A673 (cell line): ENCODE measurements at regions not wholly inside any gene's neighbourhood (a gene's known extent, or its start where the extent isn't known, plus 50 kb on each side); places are given as distances from the start of the nearest gene placed in this dataset.

ENCODE experiments used
- EZH2 ChIP-seq: fragments of 200-600 bp; sonication (generic); IDR thresholded peaks from 2 replicates; pipeline ENCODE4 v1.6.1; 2017; ENCODE audit warnings: borderline replicate concordance, low read depth, mild to moderate bottlenecking, mixed read lengths, antibody characterized with exemption, low read length; ENCODE audit not compliant: poor library complexity, severe bottlenecking
- TF ChIP-seq, protein P1 (sequence below): fragments of 300-800, 200-600 bp; sonication (generic); conservative IDR thresholded peaks from 2 replicates; pipeline ENCODE4 v1.5.1; 2017; ENCODE audit warnings: low read depth, mild to moderate bottlenecking, antibody characterized with exemption, low read length, moderate library complexity, mixed read lengths

DNA sequence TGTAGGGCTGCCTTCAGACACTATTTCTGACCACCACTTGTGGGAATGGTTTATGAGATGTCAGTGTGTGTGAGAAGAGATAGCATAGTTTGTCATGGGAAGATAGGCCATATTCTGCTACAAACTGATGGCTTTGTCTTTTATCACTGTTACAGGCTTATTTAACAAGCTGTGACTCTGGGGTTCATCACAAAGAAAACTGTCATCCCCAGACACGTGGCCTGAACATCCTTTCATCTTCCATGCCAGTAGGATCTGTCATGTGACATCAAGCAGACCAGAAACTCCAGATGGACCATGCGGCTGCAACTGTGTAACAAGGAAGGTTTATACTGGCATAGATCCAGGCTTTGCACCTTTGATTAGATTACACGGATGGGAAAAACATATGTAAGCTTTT is 128.6 kb upstream of the KCNH7 start:
- TF ChIP-seq, protein P1, sequence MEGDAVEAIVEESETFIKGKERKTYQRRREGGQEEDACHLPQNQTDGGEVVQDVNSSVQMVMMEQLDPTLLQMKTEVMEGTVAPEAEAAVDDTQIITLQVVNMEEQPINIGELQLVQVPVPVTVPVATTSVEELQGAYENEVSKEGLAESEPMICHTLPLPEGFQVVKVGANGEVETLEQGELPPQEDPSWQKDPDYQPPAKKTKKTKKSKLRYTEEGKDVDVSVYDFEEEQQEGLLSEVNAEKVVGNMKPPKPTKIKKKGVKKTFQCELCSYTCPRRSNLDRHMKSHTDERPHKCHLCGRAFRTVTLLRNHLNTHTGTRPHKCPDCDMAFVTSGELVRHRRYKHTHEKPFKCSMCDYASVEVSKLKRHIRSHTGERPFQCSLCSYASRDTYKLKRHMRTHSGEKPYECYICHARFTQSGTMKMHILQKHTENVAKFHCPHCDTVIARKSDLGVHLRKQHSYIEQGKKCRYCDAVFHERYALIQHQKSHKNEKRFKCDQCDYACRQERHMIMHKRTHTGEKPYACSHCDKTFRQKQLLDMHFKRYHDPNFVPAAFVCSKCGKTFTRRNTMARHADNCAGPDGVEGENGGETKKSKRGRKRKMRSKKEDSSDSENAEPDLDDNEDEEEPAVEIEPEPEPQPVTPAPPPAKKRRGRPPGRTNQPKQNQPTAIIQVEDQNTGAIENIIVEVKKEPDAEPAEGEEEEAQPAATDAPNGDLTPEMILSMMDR = no peak
- no peak for TF ChIP-seq EZH2
